ENCODE measurements at regions not wholly inside any gene's neighbourhood (a gene's known extent, or its start where the extent isn't known, plus 50 kb on each side); places are given as distances from the start of the nearest gene placed in this dataset.

- TF ChIP-seq CTCF (conservative IDR thresholded peaks at IDR 0.05 in 1 of 2, IDR thresholded peaks at IDR 0.05 in 1 of 2; ENCODE audit: extremely low read depth in 1 of 2, insufficient read depth in 1 of 2, low read depth in 1 of 2, low read length in 2 of 2), result no peak
- no peak for TF ChIP-seq EZH2 (IDR thresholded peaks at IDR 0.05; ENCODE audit: borderline replicate concordance, low read length)
Measured at GRCh38 chr4:186831574-186831973, 107.9 kb upstream of the FAT1 start.

Measured in mammary epithelial cell (primary cell).